SK-N-SH treated with all-trans-retinoic acid at 6 μM for 48 hours (cell line): ENCODE measurements at regions not wholly inside any gene's neighbourhood (a gene's known extent, or its start where the extent isn't known, plus 50 kb on each side); places are given as distances from the start of the nearest gene placed in this dataset.

Experiments used
- RARB ChIP-seq: fragments of 250-450 bp; sonication (Bioruptor Pico); IDR thresholded peaks from 2 replicates; pipeline ENCODE4 v1.8.0; 2021; ENCODE audit warnings: mild to moderate bottlenecking, moderate library complexity
- ZNF70 ChIP-seq: fragments of 450-650 bp; formaldehyde crosslinking; IDR thresholded peaks from 2 replicates; pipeline ENCODE4 v1.5.0; 2020; ENCODE audit warnings: mild to moderate bottlenecking, moderate library complexity

DNA sequence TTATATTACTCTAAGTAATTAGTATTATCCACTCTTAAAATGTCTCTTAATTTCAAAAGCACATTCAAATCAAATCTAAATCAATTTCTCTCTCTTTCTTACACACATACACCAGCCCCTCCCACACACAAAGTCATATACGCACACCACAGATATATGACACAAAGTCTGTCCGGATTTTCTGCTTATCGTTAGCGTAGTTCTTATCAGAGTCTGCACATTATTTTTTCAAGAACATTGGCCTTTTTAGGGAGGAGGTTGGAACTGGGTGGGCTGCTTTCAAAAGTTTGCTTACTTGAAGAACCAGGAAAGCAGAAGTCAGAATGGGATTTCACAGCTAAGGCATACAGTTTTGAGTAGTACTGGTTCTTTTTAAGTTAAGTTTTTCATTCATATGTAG lies 387.6 kb upstream of the CHRM2 start:
- TF ChIP-seq ZNF70 (CRISPR knock-in tag), result no peak
- no peak for TF ChIP-seq RARB (CRISPR knock-in tag)
